ENCODE measurements at regions not wholly inside any gene's neighbourhood (a gene's known extent, or its start where the extent isn't known, plus 50 kb on each side); places are given as distances from the start of the nearest gene placed in this dataset.

DNA sequence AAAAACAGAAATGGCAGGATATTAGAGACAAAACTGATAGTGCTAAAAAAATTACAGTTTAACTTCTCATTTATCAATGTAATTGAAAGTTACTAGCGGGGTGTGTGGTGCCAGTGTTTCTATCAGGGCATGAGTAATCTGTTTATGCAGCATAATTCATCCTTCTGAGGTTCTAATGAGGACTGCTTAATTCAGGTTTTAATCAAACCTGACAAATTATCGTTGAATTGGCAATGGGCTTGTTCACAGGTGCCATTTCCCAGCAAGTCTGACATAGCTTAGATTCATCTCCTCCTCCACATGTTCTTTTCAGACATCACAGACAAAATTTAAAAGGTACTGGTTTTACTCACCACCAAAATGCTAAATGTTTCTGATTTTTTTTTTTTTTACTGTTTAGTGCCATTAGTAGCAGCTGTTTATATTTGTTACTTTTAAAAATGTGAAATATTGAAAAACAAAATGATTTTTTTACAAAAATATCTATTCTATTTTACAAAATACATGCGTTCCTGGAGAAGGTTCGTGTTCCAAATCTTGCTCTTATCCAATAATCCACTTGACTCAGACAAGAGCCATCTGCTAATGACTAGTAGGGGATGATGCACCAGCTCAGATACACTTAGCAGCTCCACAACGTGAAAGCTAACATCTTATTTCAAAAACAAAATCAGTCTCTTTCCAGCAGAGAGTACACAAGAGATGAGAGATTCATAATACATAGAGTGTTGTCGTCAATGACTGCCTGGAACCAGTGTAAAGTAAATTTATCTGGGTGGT lies 447.7 kb upstream of the DPPA4 start:
- no peak for DNase-seq
- WGBS (ENCODE audit: insufficient coverage) = 93% methylated on average over 2 of the region's 6 CpGs
- CTCF ChIA-PET = no interaction called here
- peaks cover 0 to 1% (median 0%) of the 10 kb centered on the region in 5 experiments for H3K27me3 ChIP-seq (replicated peaks in 2 of 5; ENCODE audit: control insufficient read depth in 4 of 5, insufficient read depth in 5 of 5, low read length in 4 of 5)
- peaks cover 0 to 2% (median 0%) of the 10 kb centered on the region in 5 experiments for H3K9me3 ChIP-seq (ENCODE audit: control extremely low read depth in 1 of 5, control insufficient read depth in 4 of 5, insufficient read depth in 2 of 5, low read depth in 1 of 5, low read length in 4 of 5)
- H3K27ac ChIP-seq (ENCODE audit: insufficient read depth in 1 of 2, low read depth in 1 of 2, low read length in 2 of 2, poor library complexity in 1 of 2, severe bottlenecking in 2 of 2) = no peak overlapping the region
- H3K4me3 ChIP-seq (ENCODE audit: control insufficient read depth in 1 of 7, extremely low read depth in 1 of 7, insufficient read depth in 4 of 7, low read depth in 2 of 7, low read length in 6 of 7) = no peak overlapping the region
- H3K4me1 ChIP-seq (ENCODE audit: control extremely low read depth in 1 of 4, control insufficient read depth in 4 of 4, insufficient read depth in 4 of 4, low read length in 3 of 4) = no peaks in the 10 kb centered on the region
- POLR2A ChIA-PET = no interaction called here
- H3K36me3 ChIP-seq (ENCODE audit: control insufficient read depth in 4 of 4, insufficient read depth in 4 of 4, low read length in 3 of 4) = no peaks in the 10 kb centered on the region

DNA sequence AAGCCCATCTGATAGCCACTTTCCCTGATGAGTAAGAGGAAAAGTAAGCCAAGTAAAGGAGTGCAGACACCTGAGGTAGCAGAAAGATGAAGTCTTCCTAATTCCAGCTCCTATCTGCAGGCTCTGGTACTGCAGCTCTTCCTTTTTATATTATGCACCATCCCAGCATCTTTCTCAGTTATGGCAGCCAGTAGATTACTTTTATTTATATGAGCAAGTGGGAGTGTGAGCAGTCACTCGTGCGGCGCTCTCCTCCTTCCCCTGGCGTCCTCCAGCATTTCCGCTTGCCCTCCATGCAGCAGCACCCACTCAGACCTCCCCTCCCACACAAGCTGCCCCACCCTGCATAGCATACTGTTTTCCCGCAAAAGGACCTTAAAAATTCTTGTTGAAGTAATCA lies 465.9 kb upstream of the DPPA4 start:
- ChIA-PET CTCF (no interaction called here), POLR2A (no interaction called here)
- peaks cover 0 to 15% (median 9%) of the 10 kb centered on the region in 4 experiments for H3K4me1 ChIP-seq (ENCODE audit: control extremely low read depth in 1 of 4, control insufficient read depth in 4 of 4, insufficient read depth in 4 of 4, low read length in 3 of 4)
- no peaks in the 10 kb centered on the region for H3K27me3 ChIP-seq (replicated peaks in 2 of 5; ENCODE audit: control insufficient read depth in 4 of 5, insufficient read depth in 5 of 5, low read length in 4 of 5)
- no peaks in the 10 kb centered on the region for H3K36me3 ChIP-seq (ENCODE audit: control insufficient read depth in 4 of 4, insufficient read depth in 4 of 4, low read length in 3 of 4)
- DNase-seq = peak in 1 of 3 donors; percentile 2
- H3K9me3 ChIP-seq (ENCODE audit: control extremely low read depth in 1 of 5, control insufficient read depth in 4 of 5, insufficient read depth in 2 of 5, low read depth in 1 of 5, low read length in 4 of 5) = no peaks in the 10 kb centered on the region
- no peak overlapping the region for H3K27ac ChIP-seq (ENCODE audit: insufficient read depth in 1 of 2, low read depth in 1 of 2, low read length in 2 of 2, poor library complexity in 1 of 2, severe bottlenecking in 2 of 2)
- WGBS (ENCODE audit: insufficient coverage) = 100% methylated on average over 1 of the region's 6 CpGs
- H3K4me3 ChIP-seq (ENCODE audit: control insufficient read depth in 1 of 7, extremely low read depth in 1 of 7, insufficient read depth in 4 of 7, low read depth in 2 of 7, low read length in 6 of 7) = no peak overlapping the region

DNA sequence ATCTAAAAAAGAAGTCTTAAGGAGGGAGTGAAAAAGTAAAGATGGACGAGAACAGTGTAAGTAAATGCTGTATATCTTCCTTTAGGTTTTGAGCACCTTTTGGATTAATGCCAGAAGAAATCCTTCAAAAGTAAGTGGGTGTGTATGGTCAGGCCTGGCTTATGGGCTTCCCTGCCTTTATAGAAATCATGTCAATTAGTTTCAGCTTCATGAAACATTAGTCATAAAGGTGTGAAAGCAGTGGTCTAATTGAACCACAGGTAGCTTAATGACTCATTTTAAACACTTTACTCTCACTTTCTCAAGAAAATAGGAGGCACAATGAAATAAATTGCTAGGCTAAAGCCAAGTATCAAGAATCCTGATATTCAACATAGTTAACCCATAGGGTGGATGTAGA lies 467.4 kb upstream of the DPPA4 start:
- Histone ChIP-seq H3K36me3 (ENCODE audit: control insufficient read depth in 4 of 4, insufficient read depth in 4 of 4, low read length in 3 of 4) (no peaks in the 10 kb centered on the region), H3K4me3 (ENCODE audit: control insufficient read depth in 1 of 7, extremely low read depth in 1 of 7, insufficient read depth in 4 of 7, low read depth in 2 of 7, low read length in 6 of 7) (no peak overlapping the region), H3K9me3 (ENCODE audit: control extremely low read depth in 1 of 5, control insufficient read depth in 4 of 5, insufficient read depth in 2 of 5, low read depth in 1 of 5, low read length in 4 of 5) (no peaks in the 10 kb centered on the region), H3K4me1 (ENCODE audit: control extremely low read depth in 1 of 4, control insufficient read depth in 4 of 4, insufficient read depth in 4 of 4, low read length in 3 of 4) (peaks cover 0 to 15% (median 9%) of the 10 kb centered on the region in 4 experiments), H3K27ac (ENCODE audit: insufficient read depth in 1 of 2, low read depth in 1 of 2, low read length in 2 of 2, poor library complexity in 1 of 2, severe bottlenecking in 2 of 2) (no peak overlapping the region), H3K27me3 (replicated peaks in 2 of 5; ENCODE audit: control insufficient read depth in 4 of 5, insufficient read depth in 5 of 5, low read length in 4 of 5) (no peaks in the 10 kb centered on the region)
- CTCF ChIA-PET = no interaction called here
- no peak for DNase-seq
- POLR2A ChIA-PET = no interaction called here
- WGBS (ENCODE audit: insufficient coverage) = 100% methylated on average over 1 of the region's 1 CpG

DNA sequence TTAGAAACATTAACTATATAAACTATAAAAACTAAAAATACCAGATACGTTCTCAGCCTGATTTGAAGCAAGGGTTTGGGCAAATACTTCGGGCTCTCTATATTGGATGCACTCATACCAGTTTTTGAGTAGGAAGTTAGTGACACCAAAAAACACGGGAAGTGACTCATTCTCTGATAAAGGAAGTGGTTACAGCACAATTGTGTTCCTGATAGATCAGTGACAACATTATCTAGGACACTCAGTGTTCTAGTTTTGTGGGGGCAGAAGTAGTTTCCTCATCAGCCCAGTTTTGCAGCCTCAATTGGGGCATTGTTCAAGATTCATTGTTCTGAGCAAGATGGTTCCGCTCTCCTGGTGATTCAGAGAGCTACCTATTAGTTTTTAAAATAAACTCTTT lies 469.6 kb upstream of the DPPA4 start:
- peak; percentile 65 to 92 (median 84) for DNase-seq
- ChIA-PET CTCF (no interaction called here), POLR2A (interaction anchor here (0.6 kb wide), 1 partner anchor 508 kb away, joined by 3 read pairs; no protein-coding TSS in a partner anchor)
- H3K4me3 ChIP-seq (ENCODE audit: control insufficient read depth in 1 of 7, extremely low read depth in 1 of 7, insufficient read depth in 4 of 7, low read depth in 2 of 7, low read length in 6 of 7) = peak overlapping the region in 3 of 7 experiments; percentile 28 to 47 (median 30)
- no peak overlapping the region for H3K27ac ChIP-seq (ENCODE audit: insufficient read depth in 1 of 2, low read depth in 1 of 2, low read length in 2 of 2, poor library complexity in 1 of 2, severe bottlenecking in 2 of 2)
- no peaks in the 10 kb centered on the region for H3K27me3 ChIP-seq (replicated peaks in 2 of 5; ENCODE audit: control insufficient read depth in 4 of 5, insufficient read depth in 5 of 5, low read length in 4 of 5)
- H3K36me3 ChIP-seq (ENCODE audit: control insufficient read depth in 4 of 4, insufficient read depth in 4 of 4, low read length in 3 of 4) = no peaks in the 10 kb centered on the region
- no peaks in the 10 kb centered on the region for H3K9me3 ChIP-seq (ENCODE audit: control extremely low read depth in 1 of 5, control insufficient read depth in 4 of 5, insufficient read depth in 2 of 5, low read depth in 1 of 5, low read length in 4 of 5)
- 0% methylated on average over 2 of the region's 4 CpGs for WGBS (ENCODE audit: insufficient coverage)
- H3K4me1 ChIP-seq (ENCODE audit: control extremely low read depth in 1 of 4, control insufficient read depth in 4 of 4, insufficient read depth in 4 of 4, low read length in 3 of 4) = peaks cover 0 to 15% (median 9%) of the 10 kb centered on the region in 4 experiments

DNA sequence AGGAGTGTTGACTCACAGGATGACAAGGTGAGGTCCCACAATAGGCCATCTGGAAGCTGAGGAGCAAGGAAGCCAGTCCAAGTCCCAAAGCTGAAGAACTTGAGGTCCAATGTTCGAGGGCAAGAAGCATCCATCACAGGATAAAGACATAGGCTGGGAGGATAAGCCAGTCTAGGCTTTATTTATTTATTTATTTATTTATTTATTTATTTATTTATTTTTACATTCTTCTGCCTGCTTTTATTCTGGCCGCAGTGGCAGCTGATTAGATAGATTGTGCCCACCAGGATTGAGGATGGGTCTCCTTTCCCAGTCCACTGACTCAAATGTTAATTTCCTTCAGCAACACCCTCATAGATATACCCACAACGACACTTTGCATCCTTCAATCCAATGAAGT lies 472.2 kb upstream of the DPPA4 start:
- no peaks in the 10 kb centered on the region for H3K9me3 ChIP-seq (ENCODE audit: control extremely low read depth in 1 of 5, control insufficient read depth in 4 of 5, insufficient read depth in 2 of 5, low read depth in 1 of 5, low read length in 4 of 5)
- H3K4me1 ChIP-seq (ENCODE audit: control extremely low read depth in 1 of 4, control insufficient read depth in 4 of 4, insufficient read depth in 4 of 4, low read length in 3 of 4) = peaks cover 0 to 15% (median 9%) of the 10 kb centered on the region in 4 experiments
- H3K27me3 ChIP-seq (replicated peaks in 2 of 5; ENCODE audit: control insufficient read depth in 4 of 5, insufficient read depth in 5 of 5, low read length in 4 of 5) = peaks cover 0 to 2% (median 0%) of the 10 kb centered on the region in 5 experiments
- 100% methylated on average over 1 of the region's 3 CpGs for WGBS (ENCODE audit: insufficient coverage)
- DNase-seq = no peak
- POLR2A ChIA-PET = no interaction called here
- H3K4me3 ChIP-seq (ENCODE audit: control insufficient read depth in 1 of 7, extremely low read depth in 1 of 7, insufficient read depth in 4 of 7, low read depth in 2 of 7, low read length in 6 of 7) = no peak overlapping the region
- H3K36me3 ChIP-seq (ENCODE audit: control insufficient read depth in 4 of 4, insufficient read depth in 4 of 4, low read length in 3 of 4) = no peaks in the 10 kb centered on the region
- H3K27ac ChIP-seq (ENCODE audit: insufficient read depth in 1 of 2, low read depth in 1 of 2, low read length in 2 of 2, poor library complexity in 1 of 2, severe bottlenecking in 2 of 2) = no peak overlapping the region
- CTCF ChIA-PET = no interaction called here

DNA sequence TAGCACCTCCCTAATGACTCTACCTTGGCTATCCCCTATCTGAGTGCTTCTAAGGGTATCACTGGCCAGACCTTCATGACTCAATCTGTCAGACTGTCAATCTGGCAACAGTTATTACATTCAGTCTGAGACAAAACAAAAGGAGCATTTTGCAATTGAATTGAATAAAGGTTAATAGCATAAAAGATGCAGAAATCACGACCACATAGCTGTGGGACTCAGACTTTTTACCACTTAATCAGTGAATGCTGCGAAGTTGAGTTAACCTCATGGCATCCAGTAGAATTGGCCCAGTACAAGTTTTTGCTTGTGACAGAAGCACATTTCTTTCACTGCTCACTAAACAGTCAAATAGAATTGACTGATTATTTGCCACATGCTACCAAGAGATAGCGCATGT lies 480.7 kb upstream of the DPPA4 start:
- DNase-seq = no peak
- Histone ChIP-seq H3K4me3 (ENCODE audit: control insufficient read depth in 1 of 7, extremely low read depth in 1 of 7, insufficient read depth in 4 of 7, low read depth in 2 of 7, low read length in 6 of 7) (no peak overlapping the region), H3K27ac (ENCODE audit: insufficient read depth in 1 of 2, low read depth in 1 of 2, low read length in 2 of 2, poor library complexity in 1 of 2, severe bottlenecking in 2 of 2) (no peak overlapping the region), H3K27me3 (replicated peaks in 2 of 5; ENCODE audit: control insufficient read depth in 4 of 5, insufficient read depth in 5 of 5, low read length in 4 of 5) (no peaks in the 10 kb centered on the region), H3K9me3 (ENCODE audit: control extremely low read depth in 1 of 5, control insufficient read depth in 4 of 5, insufficient read depth in 2 of 5, low read depth in 1 of 5, low read length in 4 of 5) (no peaks in the 10 kb centered on the region), H3K36me3 (ENCODE audit: control insufficient read depth in 4 of 4, insufficient read depth in 4 of 4, low read length in 3 of 4) (no peaks in the 10 kb centered on the region), H3K4me1 (ENCODE audit: control extremely low read depth in 1 of 4, control insufficient read depth in 4 of 4, insufficient read depth in 4 of 4, low read length in 3 of 4) (no peaks in the 10 kb centered on the region)
- CTCF ChIA-PET = no interaction called here
- POLR2A ChIA-PET = no interaction called here
- WGBS (ENCODE audit: insufficient coverage) = 50% methylated on average over 2 of the region's 3 CpGs

DNA sequence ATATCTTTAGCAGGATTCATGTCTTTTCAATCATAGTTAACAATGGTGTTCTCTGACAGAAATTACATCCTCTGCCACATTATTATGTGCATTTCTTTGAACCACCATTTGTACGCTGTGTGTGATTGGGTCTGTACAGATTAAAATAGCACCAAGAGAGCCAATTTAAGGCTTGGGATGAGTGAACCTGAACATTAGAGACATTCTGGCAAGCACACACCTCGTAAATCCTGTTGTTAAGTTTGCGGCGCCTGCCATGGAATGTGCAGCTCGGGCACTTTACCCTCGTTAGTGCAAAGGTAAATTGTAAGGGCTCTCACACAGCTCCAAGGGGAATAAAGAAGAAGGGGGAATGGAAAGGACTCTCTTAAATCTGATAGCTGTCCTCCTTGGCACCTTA lies 482.4 kb upstream of the DPPA4 start:
- Histone ChIP-seq H3K9me3 (ENCODE audit: control extremely low read depth in 1 of 5, control insufficient read depth in 4 of 5, insufficient read depth in 2 of 5, low read depth in 1 of 5, low read length in 4 of 5) (no peaks in the 10 kb centered on the region), H3K27me3 (replicated peaks in 2 of 5; ENCODE audit: control insufficient read depth in 4 of 5, insufficient read depth in 5 of 5, low read length in 4 of 5) (no peaks in the 10 kb centered on the region), H3K4me3 (ENCODE audit: control insufficient read depth in 1 of 7, extremely low read depth in 1 of 7, insufficient read depth in 4 of 7, low read depth in 2 of 7, low read length in 6 of 7) (no peak overlapping the region), H3K36me3 (ENCODE audit: control insufficient read depth in 4 of 4, insufficient read depth in 4 of 4, low read length in 3 of 4) (no peaks in the 10 kb centered on the region), H3K4me1 (ENCODE audit: control extremely low read depth in 1 of 4, control insufficient read depth in 4 of 4, insufficient read depth in 4 of 4, low read length in 3 of 4) (no peaks in the 10 kb centered on the region), H3K27ac (ENCODE audit: insufficient read depth in 1 of 2, low read depth in 1 of 2, low read length in 2 of 2, poor library complexity in 1 of 2, severe bottlenecking in 2 of 2) (no peak overlapping the region)
- 83% methylated on average over 2 of the region's 6 CpGs for WGBS (ENCODE audit: insufficient coverage)
- DNase-seq = no peak
- ChIA-PET CTCF (no interaction called here), POLR2A (no interaction called here)

Data from common myeloid progenitor, CD34-positive (primary cell).